GM19023 (cell line): ENCODE measurements at regions not wholly inside any gene's neighbourhood (a gene's known extent, or its start where the extent isn't known, plus 50 kb on each side); places are given as distances from the start of the nearest gene placed in this dataset.

Experiments
- ATAC-seq: cut with Tn5 transposase; IDR thresholded peaks from one replicate; pipeline ENCODE4 v1.9.1; 2021; ENCODE audit warnings: mild to moderate bottlenecking, moderate library complexity; ENCODE audit not compliant: unreplicated experiment

- no peak for ATAC-seq
Observed at GRCh38 chr20:57950764-57951485, 241.1 kb upstream of the PMEPA1 start.

- no peak for ATAC-seq
Observed at GRCh38 chr20:57948180-57948955, 238.6 kb upstream of the PMEPA1 start.

GRCh38 chr20:57947421-57948179 lies 237.8 kb upstream of the PMEPA1 start:
- ATAC-seq, result no peak

GRCh38 chr20:57946559-57947315 lies 236.9 kb upstream of the PMEPA1 start:
- ATAC-seq, result no peak

- no peak for ATAC-seq
Observed at GRCh38 chr20:57944988-57945387, 235.2 kb upstream of the PMEPA1 start.

- ATAC-seq, result no peak
Observed at GRCh38 chr20:57943950-57944349, 234.1 kb upstream of the PMEPA1 start.

- no peak for ATAC-seq
Observed at GRCh38 chr20:57943291-57943690, 233.5 kb upstream of the PMEPA1 start.

- ATAC-seq, result no peak
Observed at GRCh38 chr20:57941604-57942381, 232.0 kb upstream of the PMEPA1 start.

GRCh38 chr20:57940868-57941522 lies 231.2 kb upstream of the PMEPA1 start:
- no peak for ATAC-seq

- no peak for ATAC-seq
Observed at GRCh38 chr20:57940376-57940775, 230.6 kb upstream of the PMEPA1 start.

GRCh38 chr20:57939499-57939898 lies 229.7 kb upstream of the PMEPA1 start:
- ATAC-seq, result no peak

GRCh38 chr20:57938158-57939108 lies 228.6 kb upstream of the PMEPA1 start:
- no peak for ATAC-seq

GRCh38 chr20:57936636-57937385 lies 227.0 kb upstream of the PMEPA1 start:
- ATAC-seq, result no peak

GRCh38 chr20:57934913-57935312 lies 225.1 kb upstream of the PMEPA1 start:
- ATAC-seq, result no peak

- no peak for ATAC-seq
Observed at GRCh38 chr20:57934007-57934805, 224.4 kb upstream of the PMEPA1 start.

GRCh38 chr20:57932227-57932864 lies 222.5 kb upstream of the PMEPA1 start:
- no peak for ATAC-seq
